ENCODE measurements at regions not wholly inside any gene's neighbourhood (a gene's known extent, or its start where the extent isn't known, plus 50 kb on each side); places are given as distances from the start of the nearest gene placed in this dataset.

GRCh38 chr7:119351320-119351719 is 921.7 kb upstream of the KCND2 start:
- TF ChIP-seq CTCF (IDR thresholded peaks at IDR 0.05; ENCODE audit: insufficient read depth, low read length) = no peak
- no peak for TF ChIP-seq POLR2AphosphoS5 (IDR thresholded peaks at IDR 0.05; ENCODE audit: low read depth)
- TF ChIP-seq REST (IDR thresholded peaks at IDR 0.05; ENCODE audit: insufficient replicate concordance, low read depth) = no peak
- no peak for TF ChIP-seq SPI1 (IDR thresholded peaks at IDR 0.05; ENCODE audit: borderline replicate concordance, low read depth)
